Loucy (cell line): ENCODE measurements at regions not wholly inside any gene's neighbourhood (a gene's known extent, or its start where the extent isn't known, plus 50 kb on each side); places are given as distances from the start of the nearest gene placed in this dataset.

ENCODE experiments used
- H2AFZ ChIP-seq: fragments of 200-600 bp; sonication (generic); 2 replicates; pipeline ENCODE4 v1.6.0; 2016; ENCODE audit warnings: antibody characterized with exemption, mild to moderate bottlenecking, low read length, moderate library complexity
- H3F3A ChIP-seq: fragments of 200-600 bp; 2 replicates; pipeline ENCODE4 v1.6.0; 2016; ENCODE audit warnings: antibody characterized with exemption, low read depth, mild to moderate bottlenecking
- H3K27me3 ChIP-seq: fragments of 200-600 bp; sonication (generic); 2 replicates; pipeline ENCODE4 v1.6.1; 2014; ENCODE audit warnings: low read length, mild to moderate bottlenecking; ENCODE audit not compliant: insufficient read depth, poor library complexity, severe bottlenecking
- H3K36me3 ChIP-seq: fragments of 200-600 bp; sonication (generic); 2 replicates; pipeline ENCODE4 v1.6.1; 2016; ENCODE audit warnings: low read length; ENCODE audit not compliant: insufficient read depth
- H3K4me1 ChIP-seq: fragments of 200-600 bp; sonication (generic); 2 replicates; pipeline ENCODE4 v1.5.1; 2014; ENCODE audit warnings: low read length, mild to moderate bottlenecking; ENCODE audit not compliant: insufficient read depth, poor library complexity, severe bottlenecking
- H3K4me2 ChIP-seq: fragments of 200-600 bp; sonication (generic); 2 replicates; pipeline ENCODE4 v1.6.0; 2014; ENCODE audit warnings: antibody characterized with exemption, low read length, low read depth, mild to moderate bottlenecking; ENCODE audit not compliant: poor library complexity, severe bottlenecking
- H3K4me3 ChIP-seq: fragments of 200-600 bp; sonication (generic); 2 replicates; pipeline ENCODE4 v1.5.1; 2014; ENCODE audit warnings: low read length, mild to moderate bottlenecking, mixed read lengths; ENCODE audit not compliant: poor library complexity, severe bottlenecking
- H3K79me2 ChIP-seq: fragments of 200-600 bp; sonication (generic); 2 replicates; pipeline ENCODE4 v1.6.1; 2014; ENCODE audit warnings: low read length; ENCODE audit not compliant: insufficient read depth
- H3K9ac ChIP-seq: fragments of 200-600 bp; sonication (generic); 2 replicates; pipeline ENCODE4 v1.6.0; 2014; ENCODE audit warnings: mild to moderate bottlenecking, low read depth, low read length, moderate library complexity; ENCODE audit not compliant: poor library complexity, severe bottlenecking
- H3K9me2 ChIP-seq: fragments of 200-600 bp; sonication (generic); replicated peaks from 2 replicates; pipeline ENCODE4 v1.6.1; 2016; ENCODE audit warnings: low read depth, low read length, mixed read lengths
- H3K9me3 ChIP-seq: fragments of 200-600 bp; sonication (generic); 2 replicates; pipeline ENCODE4 v1.6.1; 2014; ENCODE audit warnings: mild to moderate bottlenecking, antibody characterized with exemption, low read length, low read depth; ENCODE audit not compliant: insufficient read depth
- H4K20me1 ChIP-seq: fragments of 200-600 bp; sonication (generic); 2 replicates; pipeline ENCODE4 v1.6.0; 2014; ENCODE audit warnings: antibody characterized with exemption, low read length, mild to moderate bottlenecking; ENCODE audit not compliant: insufficient read depth, poor library complexity, severe bottlenecking
- CTCF ChIP-seq: fragments of 200-600 bp; sonication (generic); conservative IDR thresholded peaks from 2 replicates; pipeline ENCODE4 v1.5.1; 2014; ENCODE audit warnings: mild to moderate bottlenecking, antibody characterized with exemption, low read length
- EZH2phosphoT487 ChIP-seq: fragments of 200-600 bp; IDR thresholded peaks from 2 replicates; pipeline ENCODE4 v1.6.1; 2018; ENCODE audit warnings: antibody characterized with exemption, mild to moderate bottlenecking, moderate library complexity, borderline replicate concordance

GRCh38 chr3:87053553-87053952 is 62.6 kb upstream of the VGLL3 start:
- Histone ChIP-seq H3K4me2 (no peak overlapping the region), H3K27me3 (no peaks in the 10 kb centered on the region), H3K9ac (no peak overlapping the region), H3K79me2 (no peaks in the 10 kb centered on the region), H3F3A (no peaks in the 10 kb centered on the region), H3K4me1 (no peaks in the 10 kb centered on the region), H3K9me2 (no peaks in the 10 kb centered on the region), H3K36me3 (no peaks in the 10 kb centered on the region), H3K4me3 (no peak overlapping the region), H3K9me3 (no peaks in the 10 kb centered on the region), H2AFZ (no peak overlapping the region), H4K20me1 (no peaks in the 10 kb centered on the region)
- TF ChIP-seq EZH2phosphoT487 (no peak), CTCF (no peak)

GRCh38 chr3:87052499-87053260 is 61.7 kb upstream of the VGLL3 start:
- H3K9ac ChIP-seq, result no peak overlapping the region
- no peak overlapping the region for H3K4me2 ChIP-seq
- no peaks in the 10 kb centered on the region for H3K27me3 ChIP-seq
- no peaks in the 10 kb centered on the region for H3K9me2 ChIP-seq
- H3F3A ChIP-seq, result no peaks in the 10 kb centered on the region
- no peaks in the 10 kb centered on the region for H3K36me3 ChIP-seq
- no peaks in the 10 kb centered on the region for H4K20me1 ChIP-seq
- no peak overlapping the region for H2AFZ ChIP-seq
- H3K9me3 ChIP-seq, result no peaks in the 10 kb centered on the region
- no peaks in the 10 kb centered on the region for H3K4me1 ChIP-seq
- H3K4me3 ChIP-seq, result no peak overlapping the region
- no peak for TF ChIP-seq EZH2phosphoT487
- TF ChIP-seq CTCF, result no peak
- no peaks in the 10 kb centered on the region for H3K79me2 ChIP-seq

GRCh38 chr3:87047852-87048251 is 56.9 kb upstream of the VGLL3 start:
- H3K79me2 ChIP-seq, result no peaks in the 10 kb centered on the region
- no peaks in the 10 kb centered on the region for H3K36me3 ChIP-seq
- no peaks in the 10 kb centered on the region for H3K9me3 ChIP-seq
- no peaks in the 10 kb centered on the region for H3K9me2 ChIP-seq
- H3K9ac ChIP-seq, result no peak overlapping the region
- no peak overlapping the region for H2AFZ ChIP-seq
- H4K20me1 ChIP-seq, result no peaks in the 10 kb centered on the region
- H3K4me3 ChIP-seq, result no peak overlapping the region
- no peaks in the 10 kb centered on the region for H3K27me3 ChIP-seq
- H3K4me2 ChIP-seq, result no peak overlapping the region
- TF ChIP-seq CTCF, result no peak
- no peak for TF ChIP-seq EZH2phosphoT487
- no peaks in the 10 kb centered on the region for H3F3A ChIP-seq
- H3K4me1 ChIP-seq, result peaks cover 3% of the 10 kb centered on the region
